Parathyroid adenoma (tissue), 2 donors: ENCODE measurements at regions not wholly inside any gene's neighbourhood (a gene's known extent, or its start where the extent isn't known, plus 50 kb on each side); places are given as distances from the start of the nearest gene placed in this dataset.

Experiments
- H2AFZ ChIP-seq: fragments of 300-600 bp; sonication (generic); one replicate; pipeline ENCODE4 v1.7.0; 2017; ENCODE audit warnings: antibody characterized with exemption, mild to moderate bottlenecking
- H3K27ac ChIP-seq: fragments of 300-600 bp; sonication (generic); one replicate; pipeline ENCODE4 v1.7.0; 2017
- H3K27me3 ChIP-seq: fragments of 300-600 bp; sonication (generic); one replicate; pipeline ENCODE4 v1.7.0; 2017; ENCODE audit warnings: low read length; ENCODE audit not compliant: control insufficient read depth, insufficient read depth
- H3K36me3 ChIP-seq: fragments of 300-600 bp; sonication (generic); one replicate; pipeline ENCODE4 v1.7.0; 2017; ENCODE audit warnings: low read length; ENCODE audit not compliant: control insufficient read depth, insufficient read depth
- H3K4me1 ChIP-seq: fragments of 300-600 bp; sonication (generic); one replicate; pipeline ENCODE4 v1.7.0; 2017; ENCODE audit warnings: control low read depth
- H3K4me2 ChIP-seq: fragments of 300-600 bp; sonication (generic); one replicate; pipeline ENCODE4 v1.7.0; 2017; ENCODE audit warnings: low read length
- H3K4me3 ChIP-seq: fragments of 300-600 bp; sonication (generic); one replicate; pipeline ENCODE4 v1.7.0; 2017; ENCODE audit warnings: low read depth, low read length
- H3K79me2 ChIP-seq: fragments of 300-600 bp; sonication (generic); one replicate; pipeline ENCODE4 v1.7.0; 2017; ENCODE audit warnings: control low read depth
- H3K9ac ChIP-seq: fragments of 300-600 bp; sonication (generic); one replicate; pipeline ENCODE4 v1.7.0; 2017; ENCODE audit warnings: mild to moderate bottlenecking
- H3K9me3 ChIP-seq: fragments of 300-600 bp; sonication (generic); one replicate; pipeline ENCODE4 v1.7.0; 2017; ENCODE audit warnings: low read length; ENCODE audit not compliant: control insufficient read depth
- TF ChIP-seq, protein P1 (sequence below): fragments of 300-600 bp; sonication (generic); IDR thresholded peaks from one replicate; pipeline ENCODE4 v1.7.0; 2017; ENCODE audit warnings: antibody characterized with exemption, mild to moderate bottlenecking
- donor health status: primary hyperparathyroidism.

DNA sequence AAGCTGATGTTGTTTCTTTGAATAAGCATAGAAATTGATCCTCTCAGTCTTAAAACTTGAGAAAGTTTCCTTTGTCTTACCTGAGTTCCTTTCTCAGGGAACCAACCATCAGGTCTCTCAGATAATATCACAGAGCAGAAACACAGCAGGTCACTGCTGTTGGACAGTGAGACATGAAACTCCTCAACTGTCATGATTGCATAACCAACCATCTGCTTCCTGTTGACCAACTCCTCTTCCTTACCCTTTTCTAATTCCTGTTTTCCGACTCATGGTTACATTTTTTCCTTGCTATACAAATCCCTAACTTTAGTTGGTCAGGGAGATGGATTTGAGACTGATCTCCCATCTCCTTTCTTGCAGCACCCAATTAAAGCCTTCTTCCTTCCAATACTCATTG, 845.3 kb downstream of the FAM181B start:
- H3K36me3 ChIP-seq: no peaks in the 10 kb centered on the region

DNA sequence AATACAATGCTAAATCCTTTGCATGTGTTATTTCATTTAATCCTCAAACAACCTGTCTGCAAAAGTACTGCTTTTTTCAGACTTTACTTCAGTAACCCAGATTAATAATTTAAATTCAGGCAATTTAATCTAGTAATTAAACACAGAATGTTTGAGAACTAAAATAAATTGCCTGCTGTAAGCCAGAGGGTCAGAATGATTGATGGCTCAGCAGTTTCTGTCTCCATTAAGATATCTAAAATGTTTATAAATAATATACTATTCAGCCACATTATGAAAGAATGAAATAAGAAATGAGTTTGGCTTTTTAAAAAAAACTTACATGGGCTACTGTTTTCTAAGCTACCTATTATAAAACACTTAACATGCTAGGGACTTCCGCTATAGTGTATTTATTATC, 846.0 kb downstream of the FAM181B start:
- H3K27me3 ChIP-seq: no peaks in the 10 kb centered on the region
- no peak overlapping the region for H3K4me3 ChIP-seq
- H3K4me1 ChIP-seq: no peaks in the 10 kb centered on the region
- H3K27ac ChIP-seq: no peak overlapping the region
- no peak overlapping the region for H3K9ac ChIP-seq
- no peak overlapping the region for H3K4me2 ChIP-seq
- no peak overlapping the region for H2AFZ ChIP-seq
- no peaks in the 10 kb centered on the region for H3K79me2 ChIP-seq
- H3K36me3 ChIP-seq: no peaks in the 10 kb centered on the region
- no peaks in the 10 kb centered on the region for H3K9me3 ChIP-seq
- TF ChIP-seq, protein P1, sequence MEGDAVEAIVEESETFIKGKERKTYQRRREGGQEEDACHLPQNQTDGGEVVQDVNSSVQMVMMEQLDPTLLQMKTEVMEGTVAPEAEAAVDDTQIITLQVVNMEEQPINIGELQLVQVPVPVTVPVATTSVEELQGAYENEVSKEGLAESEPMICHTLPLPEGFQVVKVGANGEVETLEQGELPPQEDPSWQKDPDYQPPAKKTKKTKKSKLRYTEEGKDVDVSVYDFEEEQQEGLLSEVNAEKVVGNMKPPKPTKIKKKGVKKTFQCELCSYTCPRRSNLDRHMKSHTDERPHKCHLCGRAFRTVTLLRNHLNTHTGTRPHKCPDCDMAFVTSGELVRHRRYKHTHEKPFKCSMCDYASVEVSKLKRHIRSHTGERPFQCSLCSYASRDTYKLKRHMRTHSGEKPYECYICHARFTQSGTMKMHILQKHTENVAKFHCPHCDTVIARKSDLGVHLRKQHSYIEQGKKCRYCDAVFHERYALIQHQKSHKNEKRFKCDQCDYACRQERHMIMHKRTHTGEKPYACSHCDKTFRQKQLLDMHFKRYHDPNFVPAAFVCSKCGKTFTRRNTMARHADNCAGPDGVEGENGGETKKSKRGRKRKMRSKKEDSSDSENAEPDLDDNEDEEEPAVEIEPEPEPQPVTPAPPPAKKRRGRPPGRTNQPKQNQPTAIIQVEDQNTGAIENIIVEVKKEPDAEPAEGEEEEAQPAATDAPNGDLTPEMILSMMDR: no peak

More for the DNA sequence above, 845.3 kb downstream of the FAM181B start:
- no peak overlapping the region for H3K27ac ChIP-seq
- H3K79me2 ChIP-seq: no peaks in the 10 kb centered on the region
- no peaks in the 10 kb centered on the region for H3K27me3 ChIP-seq
- no peak overlapping the region for H3K4me3 ChIP-seq
- TF ChIP-seq, protein P1: no peak
- no peak overlapping the region for H3K9ac ChIP-seq
- no peak overlapping the region for H2AFZ ChIP-seq
- no peaks in the 10 kb centered on the region for H3K9me3 ChIP-seq
- no peak overlapping the region for H3K4me2 ChIP-seq
- no peaks in the 10 kb centered on the region for H3K4me1 ChIP-seq

DNA sequence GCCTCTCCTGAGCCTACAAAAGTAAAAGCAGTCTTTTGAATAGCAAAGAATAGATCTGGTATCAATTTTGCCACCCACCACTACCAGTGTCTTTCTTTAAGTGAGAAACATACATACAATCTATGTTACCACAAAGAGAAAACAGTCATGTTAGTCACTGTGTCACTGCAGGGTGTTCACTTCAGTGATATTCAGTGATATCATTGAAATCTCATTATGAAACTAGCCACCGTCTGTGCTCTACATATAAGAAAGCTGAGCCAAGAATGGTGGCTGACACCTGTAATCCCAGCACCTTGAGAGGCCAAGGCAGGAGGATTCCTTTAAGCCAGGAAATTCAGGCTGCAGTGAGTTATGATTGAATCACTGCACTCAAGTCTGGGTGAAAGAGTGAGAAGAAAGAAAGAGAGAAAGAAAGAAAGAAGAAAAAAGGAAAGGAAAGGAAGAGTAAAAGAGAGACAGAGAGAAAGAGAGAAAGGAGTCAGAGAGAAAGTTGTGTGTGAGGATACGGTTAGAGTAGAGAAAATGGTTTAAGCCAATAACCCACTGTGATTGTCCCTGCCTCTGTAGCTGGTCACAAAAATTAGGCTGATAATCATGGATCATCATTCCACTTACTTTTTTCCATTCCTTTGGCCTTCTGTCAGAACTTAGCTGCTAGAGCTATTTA, 847.1 kb downstream of the FAM181B start:
- Histone ChIP-seq H3K4me3 (no peak overlapping the region), H3K79me2 (no peaks in the 10 kb centered on the region), H3K9ac (no peak overlapping the region), H2AFZ (no peak overlapping the region), H3K27ac (no peak overlapping the region), H3K36me3 (no peaks in the 10 kb centered on the region), H3K9me3 (no peaks in the 10 kb centered on the region), H3K4me2 (no peak overlapping the region), H3K27me3 (no peaks in the 10 kb centered on the region), H3K4me1 (no peaks in the 10 kb centered on the region)
- TF ChIP-seq, protein P1: no peak

DNA sequence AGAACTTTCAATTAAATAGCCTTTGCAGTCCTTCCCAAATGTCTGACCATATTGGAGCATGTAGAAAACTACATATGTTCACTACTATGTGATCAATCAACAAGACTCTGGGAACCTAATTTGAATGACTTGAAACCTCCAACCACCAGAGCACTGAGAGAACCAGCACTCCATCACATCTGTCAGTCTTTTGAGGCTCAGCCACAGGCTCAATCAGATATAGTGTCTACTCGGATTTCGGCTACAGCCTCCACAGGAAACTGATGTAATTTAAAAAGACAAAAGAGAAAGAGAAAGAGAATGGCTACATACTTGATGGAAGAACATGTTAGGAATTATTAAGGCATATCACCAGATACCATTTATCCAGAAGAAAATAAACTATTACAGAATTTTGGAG, 859.0 kb downstream of the FAM181B start:
- H3K27ac ChIP-seq: no peak overlapping the region
- no peaks in the 10 kb centered on the region for H3K27me3 ChIP-seq
- no peaks in the 10 kb centered on the region for H3K9me3 ChIP-seq
- no peak overlapping the region for H3K4me2 ChIP-seq
- H2AFZ ChIP-seq: no peak overlapping the region
- no peaks in the 10 kb centered on the region for H3K36me3 ChIP-seq
- H3K4me3 ChIP-seq: no peak overlapping the region
- H3K79me2 ChIP-seq: no peaks in the 10 kb centered on the region
- TF ChIP-seq, protein P1: no peak
- no peak overlapping the region for H3K9ac ChIP-seq
- no peaks in the 10 kb centered on the region for H3K4me1 ChIP-seq

DNA sequence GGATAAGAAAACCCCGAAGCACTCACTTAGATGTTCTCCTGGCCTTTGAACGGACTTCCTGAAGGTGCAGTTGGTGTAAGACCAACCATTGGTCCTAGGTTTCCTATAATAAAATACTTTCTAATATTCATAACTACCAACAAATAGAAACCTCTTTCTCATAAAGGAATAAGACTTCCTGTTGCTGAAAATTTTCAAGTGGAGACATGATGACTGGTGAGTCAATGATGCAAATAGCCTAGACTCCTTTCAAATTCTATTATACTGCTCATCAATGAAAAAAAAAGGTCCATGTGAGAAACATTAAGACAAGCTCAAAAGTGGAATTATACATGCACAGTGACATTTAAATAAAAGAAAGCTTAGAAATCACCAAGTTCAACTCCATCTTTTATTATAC, 862.8 kb downstream of the FAM181B start:
- no peak overlapping the region for H3K27ac ChIP-seq
- no peak overlapping the region for H3K4me3 ChIP-seq
- H3K4me2 ChIP-seq: no peak overlapping the region
- TF ChIP-seq, protein P1: no peak
- H3K9me3 ChIP-seq: no peaks in the 10 kb centered on the region
- H3K9ac ChIP-seq: no peak overlapping the region
- H3K4me1 ChIP-seq: no peaks in the 10 kb centered on the region
- no peaks in the 10 kb centered on the region for H3K36me3 ChIP-seq
- no peak overlapping the region for H2AFZ ChIP-seq
- no peaks in the 10 kb centered on the region for H3K79me2 ChIP-seq
- no peaks in the 10 kb centered on the region for H3K27me3 ChIP-seq
